ENCODE measurements at regions not wholly inside any gene's neighbourhood (a gene's known extent, or its start where the extent isn't known, plus 50 kb on each side); places are given as distances from the start of the nearest gene placed in this dataset.

DNA sequence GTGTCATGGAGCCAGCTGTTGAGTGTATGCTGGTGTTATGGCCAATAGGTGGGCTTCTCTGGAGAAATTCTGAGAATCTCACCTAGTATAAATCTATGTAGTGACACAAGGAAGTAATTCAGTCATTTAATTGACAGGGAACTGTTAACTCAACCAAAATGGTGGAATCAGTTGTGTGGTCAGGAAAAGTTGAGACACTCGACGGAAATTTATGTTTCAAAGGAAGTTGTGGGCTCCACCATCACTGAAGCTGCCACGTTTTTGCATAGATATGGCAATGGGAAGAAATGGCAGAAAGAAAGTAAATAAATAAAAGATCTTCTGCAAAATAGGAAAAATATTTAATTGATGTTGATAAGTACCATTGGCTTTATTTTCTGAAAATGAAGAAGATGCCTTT is 84.5 kb downstream of the ATP6V1G3 start:
- TF ChIP-seq CTCF (conservative IDR thresholded peaks at IDR 0.05), result no peak
- H3K27ac ChIP-seq, result no peak overlapping the region

DNA sequence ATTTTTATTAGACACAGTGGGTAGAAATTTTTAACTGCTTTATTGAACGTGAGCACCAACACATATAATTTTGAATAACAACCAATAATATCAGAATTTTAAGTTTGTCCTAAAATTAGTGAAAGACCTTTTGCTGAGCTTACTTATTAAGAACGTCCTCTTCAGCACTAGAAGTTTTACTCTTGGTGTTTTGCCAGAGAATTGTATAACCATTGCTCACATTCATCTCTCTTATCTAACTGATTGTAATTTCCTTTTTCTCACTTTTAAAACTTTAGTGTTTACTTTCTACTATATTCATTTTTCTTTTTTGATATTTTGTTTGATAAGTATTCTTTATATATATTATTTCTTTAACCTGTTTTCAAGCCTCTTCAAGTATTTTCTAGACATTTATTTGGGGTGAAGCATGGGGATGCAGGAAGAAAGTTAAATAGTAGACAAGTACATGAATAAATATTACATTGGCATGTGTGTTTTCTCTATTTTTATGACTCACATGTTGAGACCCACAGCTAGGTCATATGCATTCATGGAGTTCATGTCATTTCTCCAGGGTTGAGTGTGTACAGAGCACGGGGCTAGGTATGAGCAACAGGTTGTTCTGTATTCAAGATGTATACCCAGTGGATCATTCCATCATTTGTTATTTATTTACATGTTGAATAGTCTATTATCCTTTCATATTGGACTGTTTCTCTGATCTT is 90.6 kb downstream of the ATP6V1G3 start:
- TF ChIP-seq CTCF (conservative IDR thresholded peaks at IDR 0.05), result no peak
- H3K27ac ChIP-seq, result no peak overlapping the region

GRCh38 chr1:198449261-198449660 is 91.2 kb downstream of the ATP6V1G3 start:
- TF ChIP-seq CTCF (conservative IDR thresholded peaks at IDR 0.05), result no peak
- H3K27ac ChIP-seq, result no peak overlapping the region

GRCh38 chr1:198447468-198447867 is 93.0 kb downstream of the ATP6V1G3 start:
- no peak for TF ChIP-seq CTCF (conservative IDR thresholded peaks at IDR 0.05)
- H3K27ac ChIP-seq, result no peak overlapping the region

GRCh38 chr1:198445872-198446271 is 94.6 kb downstream of the ATP6V1G3 start:
- TF ChIP-seq CTCF (conservative IDR thresholded peaks at IDR 0.05), result no peak
- H3K27ac ChIP-seq, result no peak overlapping the region

DNA sequence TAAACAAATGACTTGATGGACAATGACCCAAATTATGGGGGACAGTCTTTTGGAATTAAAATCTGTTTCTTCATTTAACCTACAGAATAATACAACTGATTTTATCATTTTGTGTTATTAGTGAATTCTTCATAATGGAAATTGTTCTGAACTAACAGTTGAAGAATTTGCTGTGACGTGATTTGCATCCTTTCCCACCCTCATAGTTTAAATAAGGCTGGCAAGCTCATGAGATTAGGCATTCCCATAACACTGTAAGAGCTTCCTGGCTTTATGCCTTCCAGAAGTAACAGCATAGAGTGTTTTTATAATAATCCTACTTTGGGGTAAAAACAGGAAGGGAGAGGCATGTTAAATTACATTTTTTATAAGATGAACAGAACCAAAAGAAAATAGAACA is 95.7 kb downstream of the ATP6V1G3 start:
- H3K27ac ChIP-seq, result no peak overlapping the region
- TF ChIP-seq CTCF (conservative IDR thresholded peaks at IDR 0.05), result no peak

DNA sequence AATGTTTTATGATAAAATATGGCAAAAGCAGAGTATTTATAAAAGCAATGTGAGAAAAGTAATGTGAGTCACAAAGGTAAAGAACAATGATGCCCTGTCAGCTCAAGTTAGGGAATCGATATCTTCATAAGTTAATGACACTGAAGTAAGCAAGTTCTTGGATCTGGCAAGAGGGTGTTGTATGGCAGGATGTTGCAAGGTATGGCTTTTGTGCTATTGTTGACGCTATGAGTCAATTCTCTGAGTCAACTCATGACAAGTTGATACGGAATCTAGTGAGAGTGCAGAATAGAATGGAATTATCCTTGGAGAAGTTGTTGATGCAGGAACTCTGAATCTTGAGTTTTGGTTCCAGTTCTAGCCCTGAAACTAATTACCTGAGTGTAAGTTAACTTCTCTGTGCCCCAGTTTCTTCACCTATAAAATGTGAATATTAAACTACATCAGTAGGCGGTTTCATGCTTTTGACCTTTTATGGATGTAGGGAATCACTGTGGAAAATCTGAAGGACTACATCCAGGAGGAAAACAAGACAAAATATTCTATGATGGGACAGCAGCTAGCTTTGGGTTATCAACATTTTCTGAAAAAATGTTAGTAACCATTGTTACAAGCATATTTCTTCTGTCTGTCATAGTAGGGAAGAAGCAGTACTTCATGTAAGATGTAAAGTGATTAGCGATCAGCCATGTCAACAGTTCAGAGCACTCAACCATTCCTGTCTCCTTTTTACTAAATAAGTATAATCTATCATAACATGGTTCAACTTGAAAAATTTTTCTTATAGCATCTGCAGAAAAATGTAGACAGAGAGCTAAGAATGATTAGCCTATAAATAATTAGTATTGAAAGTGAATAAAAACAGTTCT is 96.9 kb downstream of the ATP6V1G3 start:
- no peak overlapping the region for H3K27ac ChIP-seq

More for the DNA sequence above, 96.9 kb downstream of the ATP6V1G3 start:
- TF ChIP-seq CTCF (conservative IDR thresholded peaks at IDR 0.05), result no peak

Measured in VCaP (cell line).